OCI-M1 (cell line): ENCODE measurements at regions not wholly inside any gene's neighbourhood (a gene's known extent, or its start where the extent isn't known, plus 50 kb on each side); places are given as distances from the start of the nearest gene placed in this dataset.
"Not testable (repeated sequence)": the region's sequence is repeated elsewhere in the genome, so short reads cannot be mapped to it uniquely, and the experiment has no call there.

ENCODE experiments used
- DNase-seq: peaks from one replicate; lab custom pipeline; 2025; lab: John Stamatoyannopoulos, UW

- no peak for DNase-seq
Observed at GRCh38 chr1:58190267-58190988, 356.1 kb downstream of the OMA1 start.

- DNase-seq = no peak
Observed at GRCh38 chr1:58189453-58189852, 357.1 kb downstream of the OMA1 start.

- no peak for DNase-seq
Observed at GRCh38 chr1:58183286-58183685, 363.2 kb downstream of the OMA1 start.

- DNase-seq = no peak
Observed at GRCh38 chr1:58180537-58180936, 366.0 kb downstream of the OMA1 start.

- not testable (repeated sequence) for DNase-seq
Observed at GRCh38 chr1:58169160-58169559, 377.4 kb downstream of the OMA1 start.

GRCh38 chr1:58167131-58167530 lies 379.4 kb downstream of the OMA1 start:
- DNase-seq = not testable (repeated sequence)

GRCh38 chr1:58166417-58166816 lies 380.1 kb downstream of the OMA1 start:
- no peak for DNase-seq

- DNase-seq = no peak
Observed at GRCh38 chr1:58165073-58165472, 381.5 kb downstream of the OMA1 start.

- peak; percentile 64 for DNase-seq
Observed at GRCh38 chr1:58162952-58163550, 383.5 kb downstream of the OMA1 start.

- no peak for DNase-seq
Observed at GRCh38 chr1:58159434-58159830, 387.1 kb downstream of the OMA1 start.

GRCh38 chr1:58158506-58159433 lies 387.8 kb downstream of the OMA1 start:
- no peak for DNase-seq

- no peak for DNase-seq
Observed at GRCh38 chr1:58158016-58158415, 388.5 kb downstream of the OMA1 start.

- no peak for DNase-seq
Observed at GRCh38 chr1:58157256-58157655, 389.3 kb downstream of the OMA1 start.

- no peak for DNase-seq
Observed at GRCh38 chr1:58156831-58157230, 389.7 kb downstream of the OMA1 start.

- DNase-seq = no peak
Observed at GRCh38 chr1:58156124-58156468, 390.4 kb downstream of the OMA1 start.

- DNase-seq = peak; percentile 70
Observed at GRCh38 chr1:58155418-58156123, 391.0 kb downstream of the OMA1 start.

GRCh38 chr1:58154256-58154655 lies 392.3 kb downstream of the OMA1 start:
- DNase-seq = no peak

- no peak for DNase-seq
Observed at GRCh38 chr1:58152697-58153096, 393.8 kb downstream of the OMA1 start.

GRCh38 chr1:58149271-58149812 lies 397.2 kb downstream of the OMA1 start:
- no peak for DNase-seq

GRCh38 chr1:58144698-58145270 lies 401.7 kb downstream of the OMA1 start:
- no peak for DNase-seq

GRCh38 chr1:58143972-58144697 lies 402.4 kb downstream of the OMA1 start:
- DNase-seq = no peak
